Kidney epithelial cell (primary cell): ENCODE measurements at regions not wholly inside any gene's neighbourhood (a gene's known extent, or its start where the extent isn't known, plus 50 kb on each side); places are given as distances from the start of the nearest gene placed in this dataset.

Experiments
- DNase-seq: peaks from one replicate; pipeline ENCODE4 v3.0.0-alpha.2; 2010; ENCODE audit warnings: low read depth
- H3K27me3 ChIP-seq: 2 replicates; pipeline ENCODE4 v1.6.0; 2011; ENCODE audit warnings: low read length; ENCODE audit not compliant: control insufficient read depth, insufficient read depth
- H3K36me3 ChIP-seq: 2 replicates; pipeline ENCODE4 v1.5.1; 2011; ENCODE audit warnings: low read length; ENCODE audit not compliant: control insufficient read depth, insufficient read depth
- H3K4me3 ChIP-seq: 2 replicates; pipeline ENCODE4 v1.5.1; 2011; ENCODE audit warnings: low read depth, mild to moderate bottlenecking, control low read depth, low read length
- TF ChIP-seq, protein P1 (sequence below): IDR thresholded peaks from 2 replicates; pipeline ENCODE4 v1.5.1; 2011; ENCODE audit warnings: mild to moderate bottlenecking, moderate library complexity, low read length, control low read depth, inconsistent platforms; ENCODE audit not compliant: insufficient read depth, poor library complexity, severe bottlenecking

DNA sequence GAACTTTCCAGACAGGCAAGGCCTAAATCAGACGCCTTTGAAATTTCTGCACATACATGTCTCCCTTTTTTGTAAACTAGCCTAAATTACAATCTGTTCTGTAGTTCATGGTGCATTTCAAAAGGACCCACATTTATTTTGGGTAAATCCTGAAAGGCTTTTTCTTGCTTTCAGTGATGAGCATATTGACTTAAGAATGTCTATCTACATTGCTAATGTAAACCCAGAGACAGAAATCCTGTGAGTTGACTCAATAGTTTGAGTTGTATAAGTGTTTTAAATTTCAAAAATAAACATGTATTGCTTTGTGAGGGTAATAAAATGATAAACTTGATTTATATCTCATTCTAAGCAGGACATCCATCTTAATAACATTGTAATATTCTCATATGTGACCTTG lies 977.0 kb upstream of the NR2F2 start:
- TF ChIP-seq, protein P1, sequence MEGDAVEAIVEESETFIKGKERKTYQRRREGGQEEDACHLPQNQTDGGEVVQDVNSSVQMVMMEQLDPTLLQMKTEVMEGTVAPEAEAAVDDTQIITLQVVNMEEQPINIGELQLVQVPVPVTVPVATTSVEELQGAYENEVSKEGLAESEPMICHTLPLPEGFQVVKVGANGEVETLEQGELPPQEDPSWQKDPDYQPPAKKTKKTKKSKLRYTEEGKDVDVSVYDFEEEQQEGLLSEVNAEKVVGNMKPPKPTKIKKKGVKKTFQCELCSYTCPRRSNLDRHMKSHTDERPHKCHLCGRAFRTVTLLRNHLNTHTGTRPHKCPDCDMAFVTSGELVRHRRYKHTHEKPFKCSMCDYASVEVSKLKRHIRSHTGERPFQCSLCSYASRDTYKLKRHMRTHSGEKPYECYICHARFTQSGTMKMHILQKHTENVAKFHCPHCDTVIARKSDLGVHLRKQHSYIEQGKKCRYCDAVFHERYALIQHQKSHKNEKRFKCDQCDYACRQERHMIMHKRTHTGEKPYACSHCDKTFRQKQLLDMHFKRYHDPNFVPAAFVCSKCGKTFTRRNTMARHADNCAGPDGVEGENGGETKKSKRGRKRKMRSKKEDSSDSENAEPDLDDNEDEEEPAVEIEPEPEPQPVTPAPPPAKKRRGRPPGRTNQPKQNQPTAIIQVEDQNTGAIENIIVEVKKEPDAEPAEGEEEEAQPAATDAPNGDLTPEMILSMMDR, result no peak
- Histone ChIP-seq H3K4me3 (no peak overlapping the region), H3K27me3 (no peaks in the 10 kb centered on the region), H3K36me3 (no peaks in the 10 kb centered on the region)
- no peak for DNase-seq

DNA sequence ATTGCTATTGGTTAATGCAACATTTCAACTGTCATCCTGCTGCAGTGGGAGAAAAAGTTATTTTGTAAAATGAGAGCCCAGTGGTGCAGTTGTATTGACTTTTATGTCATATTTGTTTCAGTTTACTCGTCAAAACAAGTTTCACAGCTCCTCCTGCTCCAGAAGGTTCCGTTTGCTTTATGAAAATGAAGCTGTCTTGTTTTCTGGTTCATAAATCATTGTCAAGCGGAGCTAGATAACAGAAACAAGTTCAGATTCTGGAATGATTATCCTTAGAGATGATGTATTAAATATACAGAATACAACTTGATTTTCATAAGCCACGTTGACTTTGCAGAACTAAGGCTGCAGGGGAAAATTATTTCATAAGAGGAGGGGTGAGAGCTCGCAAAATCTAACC lies 970.5 kb upstream of the NR2F2 start:
- no peak for DNase-seq
- TF ChIP-seq, protein P1, result no peak
- Histone ChIP-seq H3K36me3 (no peaks in the 10 kb centered on the region), H3K4me3 (no peak overlapping the region), H3K27me3 (no peaks in the 10 kb centered on the region)

DNA sequence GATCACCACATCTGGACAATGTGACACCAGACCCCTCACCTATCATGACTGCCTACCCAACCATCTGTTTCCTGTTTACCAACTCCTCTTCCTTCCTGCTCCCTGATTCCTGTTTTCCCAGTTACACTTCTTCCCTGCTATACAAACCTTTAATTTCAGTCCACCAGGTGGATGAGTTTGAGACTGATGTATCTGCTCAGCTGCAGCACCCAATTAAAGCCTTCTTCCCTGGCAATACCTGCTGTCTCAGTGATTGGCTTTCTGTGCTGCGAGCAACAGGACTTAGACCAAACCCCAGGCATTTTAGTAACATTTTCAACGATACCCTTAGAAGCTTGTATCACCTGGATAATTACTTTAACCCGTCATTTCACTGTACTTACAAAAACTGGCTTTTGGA lies 968.2 kb upstream of the NR2F2 start:
- Histone ChIP-seq H3K4me3 (no peak overlapping the region), H3K36me3 (no peaks in the 10 kb centered on the region)
- TF ChIP-seq, protein P1, result no peak

DNA sequence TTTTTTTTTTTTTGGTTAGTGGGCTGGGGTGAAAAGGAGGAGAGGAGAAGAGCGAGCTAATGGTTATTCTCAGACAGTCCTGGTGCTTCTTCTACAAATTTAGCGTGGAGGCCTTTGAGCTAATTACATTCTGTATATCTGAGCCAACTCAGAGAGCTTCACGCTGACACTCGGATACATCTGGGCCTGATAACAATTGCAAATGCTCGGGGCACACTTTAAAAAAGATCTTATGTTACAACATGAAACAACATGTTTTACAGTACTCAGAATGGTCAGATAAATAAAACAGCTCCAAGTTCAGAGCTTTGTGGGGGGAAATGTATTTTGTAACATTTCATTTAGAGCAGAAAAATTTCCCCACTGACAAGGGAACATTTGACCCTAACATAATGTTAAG lies 966.9 kb upstream of the NR2F2 start:
- DNase-seq, result no peak
- Histone ChIP-seq H3K4me3 (no peak overlapping the region), H3K27me3 (no peaks in the 10 kb centered on the region), H3K36me3 (no peaks in the 10 kb centered on the region)
- TF ChIP-seq, protein P1, result no peak

More for the DNA sequence above, 968.2 kb upstream of the NR2F2 start:
- H3K27me3 ChIP-seq, result no peaks in the 10 kb centered on the region
- no peak for DNase-seq

DNA sequence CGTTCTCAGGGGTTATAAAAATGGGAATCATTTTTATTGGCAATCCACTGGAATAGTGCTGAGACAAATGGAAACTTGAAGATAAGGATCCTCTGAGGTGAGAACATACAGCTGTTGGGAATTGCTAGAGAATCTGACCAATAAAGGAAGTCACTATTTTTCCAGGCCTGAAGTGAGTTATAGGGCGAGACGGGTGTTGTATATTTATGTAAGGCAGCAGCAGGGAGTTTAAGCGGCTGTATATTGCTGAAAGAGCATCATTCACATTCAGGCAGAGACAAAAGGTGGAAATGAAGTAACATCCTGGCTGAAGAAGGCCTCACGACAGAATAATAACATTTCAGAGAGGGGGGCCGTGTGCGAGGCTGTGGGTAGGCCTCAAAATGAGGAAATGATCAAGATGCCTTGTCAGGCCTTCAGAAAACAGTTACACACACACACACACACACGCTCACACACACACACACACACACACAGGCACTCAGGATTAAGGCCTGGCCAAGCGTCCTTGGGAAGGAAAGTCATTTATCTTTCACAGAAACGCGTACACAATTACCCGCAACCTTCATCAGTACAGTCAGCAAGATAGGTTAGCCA lies 964.9 kb upstream of the NR2F2 start:
- TF ChIP-seq, protein P1, result no peak
- DNase-seq, result no peak
- Histone ChIP-seq H3K36me3 (no peaks in the 10 kb centered on the region), H3K27me3 (no peaks in the 10 kb centered on the region), H3K4me3 (no peak overlapping the region)

DNA sequence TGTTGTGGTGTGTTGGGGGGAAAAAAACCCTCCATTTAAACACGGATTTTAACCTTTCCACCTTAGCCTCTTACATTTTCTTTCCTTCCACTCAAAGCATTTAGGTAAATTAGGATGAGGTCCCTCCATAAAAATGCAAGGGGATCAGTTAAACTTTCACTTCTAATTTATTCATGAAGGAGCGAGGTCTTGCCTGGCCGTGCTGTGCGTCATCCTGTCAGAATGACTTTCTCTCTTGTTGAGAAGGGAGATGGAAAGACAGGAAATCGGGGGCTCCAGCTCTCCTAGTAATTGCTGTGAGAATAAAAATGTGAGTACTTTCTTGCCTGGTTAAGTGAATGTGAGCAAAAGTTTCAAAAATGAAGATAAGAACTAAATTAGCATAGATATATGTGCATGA lies 962.3 kb upstream of the NR2F2 start:
- H3K27me3 ChIP-seq, result no peaks in the 10 kb centered on the region
- no peak for DNase-seq
- H3K4me3 ChIP-seq, result no peak overlapping the region
- H3K36me3 ChIP-seq, result no peaks in the 10 kb centered on the region
- TF ChIP-seq, protein P1, result no peak
